Activated naive CD8-positive, alpha-beta T cell treated with anti-CD3 and anti-CD28 coated beads, Interleukin-2, amount 50 U/mL, for 24 hours (primary cell): ENCODE measurements at regions not wholly inside any gene's neighbourhood (a gene's known extent, or its start where the extent isn't known, plus 50 kb on each side); places are given as distances from the start of the nearest gene placed in this dataset.

ENCODE experiments used
- ATAC-seq: fragments of 150-1000 bp; cut with Tn5 transposase; one replicate; pipeline ENCODE4 v1.10.0; 2021
- DNase-seq: peaks from one replicate; pipeline ENCODE4 v3.0.0; 2021
- H3K27ac Mint-ChIP-seq: one replicate; pipeline ENCODE4 v1.8.0; 2021; ENCODE audit warnings: mild to moderate bottlenecking, mixed read lengths
- H3K27me3 Mint-ChIP-seq: one replicate; pipeline ENCODE4 v1.8.0; 2021; ENCODE audit warnings: mixed read lengths
- H3K36me3 Mint-ChIP-seq: one replicate; pipeline ENCODE4 v1.8.0; 2021; ENCODE audit warnings: low read depth, mixed read lengths
- H3K4me1 Mint-ChIP-seq: one replicate; pipeline ENCODE4 v1.8.0; 2021; ENCODE audit warnings: mixed read lengths
- H3K4me3 Mint-ChIP-seq: one replicate; pipeline ENCODE4 v1.8.0; 2021; ENCODE audit warnings: mild to moderate bottlenecking, moderate library complexity, mixed read lengths
- H3K9me3 Mint-ChIP-seq: one replicate; pipeline ENCODE4 v1.8.0; 2021; ENCODE audit warnings: mixed read lengths

GRCh38 chr10:123570051-123570897 lies 95.9 kb upstream of the GPR26 start:
- DNase-seq (no peak), ATAC-seq (no peak)
- Mint-ChIP-seq H3K4me3 (no peak overlapping the region), H3K27ac (no peak overlapping the region), H3K27me3 (peaks cover 46% of the 10 kb centered on the region), H3K4me1 (no peaks in the 10 kb centered on the region), H3K9me3 (no peaks in the 10 kb centered on the region), H3K36me3 (no peaks in the 10 kb centered on the region)

- H3K27ac Mint-ChIP-seq, result no peak overlapping the region
- no peaks in the 10 kb centered on the region for H3K9me3 Mint-ChIP-seq
- no peak for DNase-seq
- H3K4me1 Mint-ChIP-seq, result no peaks in the 10 kb centered on the region
- peaks cover 46% of the 10 kb centered on the region for H3K27me3 Mint-ChIP-seq
- no peak overlapping the region for H3K4me3 Mint-ChIP-seq
- ATAC-seq, result no peak
- H3K36me3 Mint-ChIP-seq, result no peaks in the 10 kb centered on the region
These were observed 95.1 kb upstream of the GPR26 start for GRCh38 chr10:123570898-123571515.

- DNase-seq (no peak), ATAC-seq (no peak)
- Mint-ChIP-seq H3K36me3 (no peaks in the 10 kb centered on the region), H3K4me3 (no peak overlapping the region), H3K27ac (no peak overlapping the region), H3K4me1 (no peaks in the 10 kb centered on the region), H3K9me3 (no peaks in the 10 kb centered on the region), H3K27me3 (peaks cover 49% of the 10 kb centered on the region)
These were observed 94.2 kb upstream of the GPR26 start for GRCh38 chr10:123571978-123572377.

GRCh38 chr10:123573236-123574108 lies 92.7 kb upstream of the GPR26 start:
- ATAC-seq (peak; percentile 47), DNase-seq (peak; percentile 58)
- no peak overlapping the region for H3K4me3 Mint-ChIP-seq
- no peaks in the 10 kb centered on the region for H3K36me3 Mint-ChIP-seq
- H3K4me1 Mint-ChIP-seq, result no peaks in the 10 kb centered on the region
- H3K9me3 Mint-ChIP-seq, result no peaks in the 10 kb centered on the region
- peaks cover 37% of the 10 kb centered on the region for H3K27me3 Mint-ChIP-seq
- H3K27ac Mint-ChIP-seq, result no peak overlapping the region

GRCh38 chr10:123574109-123574698 lies 92.0 kb upstream of the GPR26 start:
- Mint-ChIP-seq H3K27ac (no peak overlapping the region), H3K27me3 (peaks cover 31% of the 10 kb centered on the region), H3K36me3 (no peaks in the 10 kb centered on the region), H3K4me1 (no peaks in the 10 kb centered on the region), H3K9me3 (no peaks in the 10 kb centered on the region), H3K4me3 (no peak overlapping the region)
- DNase-seq (no peak), ATAC-seq (no peak)

- no peak overlapping the region for H3K4me3 Mint-ChIP-seq
- no peak overlapping the region for H3K27ac Mint-ChIP-seq
- DNase-seq, result no peak
- H3K4me1 Mint-ChIP-seq, result no peaks in the 10 kb centered on the region
- no peaks in the 10 kb centered on the region for H3K9me3 Mint-ChIP-seq
- peaks cover 32% of the 10 kb centered on the region for H3K27me3 Mint-ChIP-seq
- no peaks in the 10 kb centered on the region for H3K36me3 Mint-ChIP-seq
- ATAC-seq, result no peak
These were observed 91.0 kb upstream of the GPR26 start for GRCh38 chr10:123575105-123575504.

- H3K27me3 Mint-ChIP-seq, result peaks cover 37% of the 10 kb centered on the region
- H3K27ac Mint-ChIP-seq, result no peak overlapping the region
- ATAC-seq (no peak), DNase-seq (no peak)
- H3K4me3 Mint-ChIP-seq, result no peak overlapping the region
- no peaks in the 10 kb centered on the region for H3K4me1 Mint-ChIP-seq
- H3K9me3 Mint-ChIP-seq, result no peaks in the 10 kb centered on the region
- no peaks in the 10 kb centered on the region for H3K36me3 Mint-ChIP-seq
These were observed 89.4 kb upstream of the GPR26 start for GRCh38 chr10:123576706-123577105.

- no peak overlapping the region for H3K4me3 Mint-ChIP-seq
These were observed 88.2 kb upstream of the GPR26 start for GRCh38 chr10:123577921-123578461.

GRCh38 chr10:123578721-123579120 lies 87.4 kb upstream of the GPR26 start:
- H3K27me3 Mint-ChIP-seq, result peaks cover 43% of the 10 kb centered on the region
- no peak overlapping the region for H3K4me3 Mint-ChIP-seq
- no peak overlapping the region for H3K27ac Mint-ChIP-seq
- no peak for ATAC-seq
- no peaks in the 10 kb centered on the region for H3K9me3 Mint-ChIP-seq
- no peaks in the 10 kb centered on the region for H3K36me3 Mint-ChIP-seq
- no peaks in the 10 kb centered on the region for H3K4me1 Mint-ChIP-seq
- DNase-seq, result no peak

More at GRCh38 chr10:123577921-123578461, 88.2 kb upstream of the GPR26 start:
- H3K9me3 Mint-ChIP-seq, result no peaks in the 10 kb centered on the region
- H3K27ac Mint-ChIP-seq, result no peak overlapping the region
- no peaks in the 10 kb centered on the region for H3K36me3 Mint-ChIP-seq
- DNase-seq, result no peak
- H3K27me3 Mint-ChIP-seq, result peaks cover 40% of the 10 kb centered on the region
- no peaks in the 10 kb centered on the region for H3K4me1 Mint-ChIP-seq
- ATAC-seq, result no peak

- no peaks in the 10 kb centered on the region for H3K9me3 Mint-ChIP-seq
- DNase-seq (no peak), ATAC-seq (no peak)
- peaks cover 43% of the 10 kb centered on the region for H3K27me3 Mint-ChIP-seq
- no peaks in the 10 kb centered on the region for H3K4me1 Mint-ChIP-seq
- H3K4me3 Mint-ChIP-seq, result no peak overlapping the region
- no peak overlapping the region for H3K27ac Mint-ChIP-seq
- no peaks in the 10 kb centered on the region for H3K36me3 Mint-ChIP-seq
These were observed 86.5 kb upstream of the GPR26 start for GRCh38 chr10:123579675-123580074.

- Mint-ChIP-seq H3K36me3 (no peaks in the 10 kb centered on the region), H3K27ac (no peak overlapping the region), H3K9me3 (no peaks in the 10 kb centered on the region), H3K4me1 (no peaks in the 10 kb centered on the region), H3K4me3 (no peak overlapping the region), H3K27me3 (peaks cover 40% of the 10 kb centered on the region)
- DNase-seq (no peak), ATAC-seq (no peak)
These were observed 85.7 kb upstream of the GPR26 start for GRCh38 chr10:123580426-123580825.

- ATAC-seq (no peak), DNase-seq (no peak)
- Mint-ChIP-seq H3K4me3 (no peak overlapping the region), H3K4me1 (no peaks in the 10 kb centered on the region), H3K27ac (no peak overlapping the region), H3K27me3 (peaks cover 38% of the 10 kb centered on the region), H3K9me3 (no peaks in the 10 kb centered on the region), H3K36me3 (no peaks in the 10 kb centered on the region)
These were observed 84.5 kb upstream of the GPR26 start for GRCh38 chr10:123581656-123582055.

GRCh38 chr10:123582084-123582989 lies 83.8 kb upstream of the GPR26 start:
- H3K4me1 Mint-ChIP-seq, result no peaks in the 10 kb centered on the region
- H3K27me3 Mint-ChIP-seq, result peaks cover 36% of the 10 kb centered on the region
- H3K4me3 Mint-ChIP-seq, result no peak overlapping the region
- no peak overlapping the region for H3K27ac Mint-ChIP-seq
- no peaks in the 10 kb centered on the region for H3K9me3 Mint-ChIP-seq
- ATAC-seq, result no peak
- peak; percentile 72 for DNase-seq
- no peaks in the 10 kb centered on the region for H3K36me3 Mint-ChIP-seq
